ENCODE measurements at regions not wholly inside any gene's neighbourhood (a gene's known extent, or its start where the extent isn't known, plus 50 kb on each side); places are given as distances from the start of the nearest gene placed in this dataset.
"Not testable (repeated sequence)": the region's sequence is repeated elsewhere in the genome, so short reads cannot be mapped to it uniquely, and the experiment has no call there.

GRCh38 chr1:187038784-187039183 lies 210.0 kb downstream of the PLA2G4A start:
- DNase-seq, result no peak

GRCh38 chr1:187041104-187041503 lies 212.4 kb downstream of the PLA2G4A start:
- DNase-seq, result no peak

- no peak for DNase-seq
Measured at GRCh38 chr1:187042538-187042937, 213.8 kb downstream of the PLA2G4A start.

GRCh38 chr1:187043433-187043832 lies 214.7 kb downstream of the PLA2G4A start:
- not testable (repeated sequence) for DNase-seq

GRCh38 chr1:187044411-187044810 lies 215.7 kb downstream of the PLA2G4A start:
- no peak for DNase-seq

GRCh38 chr1:187045371-187045770 lies 216.6 kb downstream of the PLA2G4A start:
- no peak for DNase-seq

- no peak for DNase-seq
Measured at GRCh38 chr1:187046293-187046692, 217.5 kb downstream of the PLA2G4A start.

GRCh38 chr1:187047298-187047697 lies 218.5 kb downstream of the PLA2G4A start:
- DNase-seq, result no peak

GRCh38 chr1:187051618-187052232 lies 223.0 kb downstream of the PLA2G4A start:
- no peak for DNase-seq

GRCh38 chr1:187053876-187054275 lies 225.1 kb downstream of the PLA2G4A start:
- no peak for DNase-seq

GRCh38 chr1:187054862-187055757 lies 226.4 kb downstream of the PLA2G4A start:
- no peak for DNase-seq

- DNase-seq, result no peak
Measured at GRCh38 chr1:187063271-187063670, 234.5 kb downstream of the PLA2G4A start.

GRCh38 chr1:187067160-187067559 lies 238.4 kb downstream of the PLA2G4A start:
- DNase-seq, result no peak

- DNase-seq, result no peak
Measured at GRCh38 chr1:187070076-187070475, 241.3 kb downstream of the PLA2G4A start.

GRCh38 chr1:187072262-187073034 lies 243.7 kb downstream of the PLA2G4A start:
- peak; percentile 10 for DNase-seq

- DNase-seq, result peak; percentile 21
Measured at GRCh38 chr1:187073035-187073560, 244.3 kb downstream of the PLA2G4A start.

GRCh38 chr1:187073634-187074245 lies 245.0 kb downstream of the PLA2G4A start:
- not testable (repeated sequence) for DNase-seq

GRCh38 chr1:187074445-187075048 lies 245.8 kb downstream of the PLA2G4A start:
- DNase-seq, result no peak

GRCh38 chr1:187076922-187077321 lies 248.2 kb downstream of the PLA2G4A start:
- DNase-seq, result no peak

- no peak for DNase-seq
Measured at GRCh38 chr1:187078321-187078720, 249.6 kb downstream of the PLA2G4A start.

GRCh38 chr1:187078916-187079315 lies 250.2 kb downstream of the PLA2G4A start:
- DNase-seq, result no peak

- no peak for DNase-seq
Measured at GRCh38 chr1:187079330-187079729, 250.6 kb downstream of the PLA2G4A start.
